ENCODE measurements at regions not wholly inside any gene's neighbourhood (a gene's known extent, or its start where the extent isn't known, plus 50 kb on each side); places are given as distances from the start of the nearest gene placed in this dataset.
"Not testable (repeated sequence)": the region's sequence is repeated elsewhere in the genome, so short reads cannot be mapped to it uniquely, and the experiment has no call there.

GRCh38 chr15:84550503-84550902 lies 50.3 kb upstream of the ZSCAN2 start:
- DNase-seq, result not testable (repeated sequence)

All from HCEC 1CT (cell line).